ENCODE measurements at regions not wholly inside any gene's neighbourhood (a gene's known extent, or its start where the extent isn't known, plus 50 kb on each side); places are given as distances from the start of the nearest gene placed in this dataset.

- TF ChIP-seq POLR2A (IDR thresholded peaks at IDR 0.05; ENCODE audit: low read depth, low read length) (no peak), POLR2AphosphoS5 (IDR thresholded peaks at IDR 0.05; ENCODE audit: low read depth, low read length) (no peak), TAF1 (IDR thresholded peaks at IDR 0.05; ENCODE audit: low read depth, low read length) (no peak)
Measured at GRCh38 chr6:132168961-132169360, 217.8 kb upstream of the CCN2 start.
